B cell (primary cell): ENCODE measurements at regions not wholly inside any gene's neighbourhood (a gene's known extent, or its start where the extent isn't known, plus 50 kb on each side); places are given as distances from the start of the nearest gene placed in this dataset.

Source experiments
- CTCF ChIP-seq: fragments of 200-600 bp; IDR thresholded peaks from one replicate; pipeline ENCODE4 v1.8.0; 2022; ENCODE audit warnings: antibody characterized with exemption, mild to moderate bottlenecking
- EZH2 ChIP-seq: IDR thresholded peaks from 2 replicates; pipeline ENCODE4 v1.6.1; 2012; ENCODE audit warnings: borderline replicate concordance, low read depth, mild to moderate bottlenecking, moderate library complexity, low read length; ENCODE audit not compliant: insufficient read depth, poor library complexity, severe bottlenecking

- TF ChIP-seq CTCF (no peak), EZH2 (no peak)
These were observed 90.5 kb upstream of the PLXNA4 start for GRCh38 chr7:132666774-132667172.
